ENCODE measurements at regions not wholly inside any gene's neighbourhood (a gene's known extent, or its start where the extent isn't known, plus 50 kb on each side); places are given as distances from the start of the nearest gene placed in this dataset.

DNA sequence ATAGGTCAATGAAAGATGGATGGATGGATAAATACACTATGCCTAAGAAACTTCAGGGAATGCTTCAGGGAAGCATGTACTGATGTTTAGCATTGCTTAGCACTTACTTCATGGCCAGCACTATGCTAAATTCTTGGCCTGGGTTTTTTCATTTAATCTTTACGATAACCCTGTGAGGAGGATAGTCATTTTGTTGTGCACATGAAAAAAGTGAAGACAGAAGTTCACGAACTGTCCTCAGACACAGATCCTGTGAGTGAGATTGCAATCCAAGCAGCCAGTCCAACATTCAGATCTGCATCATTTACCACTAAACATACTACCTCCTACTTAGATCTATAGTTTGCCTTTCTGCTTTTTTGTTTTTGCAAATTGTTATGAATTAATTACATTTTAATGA, 510.8 kb upstream of the AGTR1 start:
- SMC1A ChIA-PET (ENCODE audit: uncharacterized antibody, unreplicated experiment) = no interaction called here
- no peaks in the 10 kb centered on the region for H3K36me3 ChIP-seq (ENCODE audit: control insufficient read depth in 2 of 2, insufficient read depth in 2 of 2, low read length in 1 of 2)
- FAIRE-seq = no peak
- CTCF ChIA-PET = no interaction called here
- RAD21 ChIA-PET (ENCODE audit: unreplicated experiment) = no interaction called here
- no peaks in the 10 kb centered on the region for H3K79me2 ChIP-seq (ENCODE audit: control insufficient read depth, insufficient read depth, low read length)
- no TSS peak for BruUV-seq (replicated peaks)
- no peak overlapping the region for H3K9ac ChIP-seq (ENCODE audit: control insufficient read depth, insufficient read depth, low read length)
- H3K27me3 ChIP-seq (replicated peaks in 1 of 2; ENCODE audit: control insufficient read depth in 2 of 2, insufficient read depth in 2 of 2, low read length in 1 of 2) = no peaks in the 10 kb centered on the region
- POLR2A ChIA-PET = no interaction called here
- 0% methylated on average over 2 of the region's 2 CpGs for WGBS (ENCODE audit: insufficient coverage, insufficient replicate concordance, low lambda C conversion rate, missing lambda C conversion rate)
- no peak overlapping the region for H3K4me2 ChIP-seq (ENCODE audit: control insufficient read depth, insufficient read depth)
- intact Hi-C loops (cut with micrococcal nuclease; ENCODE audit: unreplicated experiment) = no loop called here
- ATAC-seq = no peak
- H2AFZ ChIP-seq (ENCODE audit: control insufficient read depth, low read depth, low read length) = no peak overlapping the region
- H3K9me3 ChIP-seq (replicated peaks; ENCODE audit: control insufficient read depth, insufficient read depth, low read length) = no peaks in the 10 kb centered on the region
- H4K20me1 ChIP-seq (ENCODE audit: control insufficient read depth, insufficient read depth) = no peaks in the 10 kb centered on the region
- no peak for DNase-seq (ENCODE audit: low read depth, low spot score)
- H3K4me1 ChIP-seq (ENCODE audit: control insufficient read depth, insufficient read depth, low read length) = no peaks in the 10 kb centered on the region
- in situ Hi-C loops (cut with MboI) = no loop called here
- no peak overlapping the region for H3K27ac ChIP-seq (ENCODE audit: control insufficient read depth, insufficient read depth)
- H3K4me3 ChIP-seq = no peak overlapping the region
- TF ChIP-seq POU2F2 (IDR thresholded peaks at IDR 0.05; ENCODE audit: borderline replicate concordance, low read depth, low read length) (no peak), FOXM1 (IDR thresholded peaks at IDR 0.05; ENCODE audit: low read depth, low read length) (no peak), SP1 (IDR thresholded peaks at IDR 0.05; ENCODE audit: low read depth, low read length) (no peak), CBX3 (IDR thresholded peaks at IDR 0.05; ENCODE audit: borderline replicate concordance, low read depth) (no peak), RCOR1 (conservative IDR thresholded peaks at IDR 0.05; ENCODE audit: low read depth, low read length) (no peak), CHD1 (IDR thresholded peaks at IDR 0.05; ENCODE audit: low read depth, low read length) (no peak), JUND (IDR thresholded peaks at IDR 0.05; ENCODE audit: low read depth, low read length) (no peak), NR2F1 (conservative IDR thresholded peaks at IDR 0.05) (no peak), EZH2 (IDR thresholded peaks at IDR 0.05; ENCODE audit: borderline replicate concordance, control insufficient read depth, low read depth, low read length) (no peak)
- TF ChIP-seq, protein P1, sequence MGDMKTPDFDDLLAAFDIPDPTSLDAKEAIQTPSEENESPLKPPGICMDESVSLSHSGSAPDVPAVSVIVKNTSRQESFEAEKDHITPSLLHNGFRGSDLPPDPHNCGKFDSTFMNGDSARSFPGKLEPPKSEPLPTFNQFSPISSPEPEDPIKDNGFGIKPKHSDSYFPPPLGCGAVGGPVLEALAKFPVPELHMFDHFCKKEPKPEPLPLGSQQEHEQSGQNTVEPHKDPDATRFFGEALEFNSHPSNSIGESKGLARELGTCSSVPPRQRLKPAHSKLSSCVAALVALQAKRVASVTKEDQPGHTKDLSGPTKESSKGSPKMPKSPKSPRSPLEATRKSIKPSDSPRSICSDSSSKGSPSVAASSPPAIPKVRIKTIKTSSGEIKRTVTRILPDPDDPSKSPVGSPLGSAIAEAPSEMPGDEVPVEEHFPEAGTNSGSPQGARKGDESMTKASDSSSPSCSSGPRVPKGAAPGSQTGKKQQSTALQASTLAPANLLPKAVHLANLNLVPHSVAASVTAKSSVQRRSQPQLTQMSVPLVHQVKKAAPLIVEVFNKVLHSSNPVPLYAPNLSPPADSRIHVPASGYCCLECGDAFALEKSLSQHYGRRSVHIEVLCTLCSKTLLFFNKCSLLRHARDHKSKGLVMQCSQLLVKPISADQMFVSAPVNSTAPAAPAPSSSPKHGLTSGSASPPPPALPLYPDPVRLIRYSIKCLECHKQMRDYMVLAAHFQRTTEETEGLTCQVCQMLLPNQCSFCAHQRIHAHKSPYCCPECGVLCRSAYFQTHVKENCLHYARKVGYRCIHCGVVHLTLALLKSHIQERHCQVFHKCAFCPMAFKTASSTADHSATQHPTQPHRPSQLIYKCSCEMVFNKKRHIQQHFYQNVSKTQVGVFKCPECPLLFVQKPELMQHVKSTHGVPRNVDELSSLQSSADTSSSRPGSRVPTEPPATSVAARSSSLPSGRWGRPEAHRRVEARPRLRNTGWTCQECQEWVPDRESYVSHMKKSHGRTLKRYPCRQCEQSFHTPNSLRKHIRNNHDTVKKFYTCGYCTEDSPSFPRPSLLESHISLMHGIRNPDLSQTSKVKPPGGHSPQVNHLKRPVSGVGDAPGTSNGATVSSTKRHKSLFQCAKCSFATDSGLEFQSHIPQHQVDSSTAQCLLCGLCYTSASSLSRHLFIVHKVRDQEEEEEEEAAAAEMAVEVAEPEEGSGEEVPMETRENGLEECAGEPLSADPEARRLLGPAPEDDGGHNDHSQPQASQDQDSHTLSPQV (IDR thresholded peaks at IDR 0.05) = no peak
- TF ChIP-seq, protein P2, sequence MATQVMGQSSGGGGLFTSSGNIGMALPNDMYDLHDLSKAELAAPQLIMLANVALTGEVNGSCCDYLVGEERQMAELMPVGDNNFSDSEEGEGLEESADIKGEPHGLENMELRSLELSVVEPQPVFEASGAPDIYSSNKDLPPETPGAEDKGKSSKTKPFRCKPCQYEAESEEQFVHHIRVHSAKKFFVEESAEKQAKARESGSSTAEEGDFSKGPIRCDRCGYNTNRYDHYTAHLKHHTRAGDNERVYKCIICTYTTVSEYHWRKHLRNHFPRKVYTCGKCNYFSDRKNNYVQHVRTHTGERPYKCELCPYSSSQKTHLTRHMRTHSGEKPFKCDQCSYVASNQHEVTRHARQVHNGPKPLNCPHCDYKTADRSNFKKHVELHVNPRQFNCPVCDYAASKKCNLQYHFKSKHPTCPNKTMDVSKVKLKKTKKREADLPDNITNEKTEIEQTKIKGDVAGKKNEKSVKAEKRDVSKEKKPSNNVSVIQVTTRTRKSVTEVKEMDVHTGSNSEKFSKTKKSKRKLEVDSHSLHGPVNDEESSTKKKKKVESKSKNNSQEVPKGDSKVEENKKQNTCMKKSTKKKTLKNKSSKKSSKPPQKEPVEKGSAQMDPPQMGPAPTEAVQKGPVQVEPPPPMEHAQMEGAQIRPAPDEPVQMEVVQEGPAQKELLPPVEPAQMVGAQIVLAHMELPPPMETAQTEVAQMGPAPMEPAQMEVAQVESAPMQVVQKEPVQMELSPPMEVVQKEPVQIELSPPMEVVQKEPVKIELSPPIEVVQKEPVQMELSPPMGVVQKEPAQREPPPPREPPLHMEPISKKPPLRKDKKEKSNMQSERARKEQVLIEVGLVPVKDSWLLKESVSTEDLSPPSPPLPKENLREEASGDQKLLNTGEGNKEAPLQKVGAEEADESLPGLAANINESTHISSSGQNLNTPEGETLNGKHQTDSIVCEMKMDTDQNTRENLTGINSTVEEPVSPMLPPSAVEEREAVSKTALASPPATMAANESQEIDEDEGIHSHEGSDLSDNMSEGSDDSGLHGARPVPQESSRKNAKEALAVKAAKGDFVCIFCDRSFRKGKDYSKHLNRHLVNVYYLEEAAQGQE (IDR thresholded peaks at IDR 0.05; ENCODE audit: low read depth, low read length) = no peak
- TF ChIP-seq, protein P3, sequence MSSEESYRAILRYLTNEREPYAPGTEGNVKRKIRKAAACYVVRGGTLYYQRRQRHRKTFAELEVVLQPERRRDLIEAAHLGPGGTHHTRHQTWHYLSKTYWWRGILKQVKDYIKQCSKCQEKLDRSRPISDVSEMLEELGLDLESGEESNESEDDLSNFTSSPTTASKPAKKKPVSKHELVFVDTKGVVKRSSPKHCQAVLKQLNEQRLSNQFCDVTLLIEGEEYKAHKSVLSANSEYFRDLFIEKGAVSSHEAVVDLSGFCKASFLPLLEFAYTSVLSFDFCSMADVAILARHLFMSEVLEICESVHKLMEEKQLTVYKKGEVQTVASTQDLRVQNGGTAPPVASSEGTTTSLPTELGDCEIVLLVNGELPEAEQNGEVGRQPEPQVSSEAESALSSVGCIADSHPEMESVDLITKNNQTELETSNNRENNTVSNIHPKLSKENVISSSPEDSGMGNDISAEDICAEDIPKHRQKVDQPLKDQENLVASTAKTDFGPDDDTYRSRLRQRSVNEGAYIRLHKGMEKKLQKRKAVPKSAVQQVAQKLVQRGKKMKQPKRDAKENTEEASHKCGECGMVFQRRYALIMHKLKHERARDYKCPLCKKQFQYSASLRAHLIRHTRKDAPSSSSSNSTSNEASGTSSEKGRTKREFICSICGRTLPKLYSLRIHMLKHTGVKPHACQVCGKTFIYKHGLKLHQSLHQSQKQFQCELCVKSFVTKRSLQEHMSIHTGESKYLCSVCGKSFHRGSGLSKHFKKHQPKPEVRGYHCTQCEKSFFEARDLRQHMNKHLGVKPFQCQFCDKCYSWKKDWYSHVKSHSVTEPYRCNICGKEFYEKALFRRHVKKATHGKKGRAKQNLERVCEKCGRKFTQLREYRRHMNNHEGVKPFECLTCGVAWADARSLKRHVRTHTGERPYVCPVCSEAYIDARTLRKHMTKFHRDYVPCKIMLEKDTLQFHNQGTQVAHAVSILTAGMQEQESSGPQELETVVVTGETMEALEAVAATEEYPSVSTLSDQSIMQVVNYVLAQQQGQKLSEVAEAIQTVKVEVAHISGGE (CRISPR knock-in tag; IDR thresholded peaks at IDR 0.05) = no peak
- TF ChIP-seq, protein P4, sequence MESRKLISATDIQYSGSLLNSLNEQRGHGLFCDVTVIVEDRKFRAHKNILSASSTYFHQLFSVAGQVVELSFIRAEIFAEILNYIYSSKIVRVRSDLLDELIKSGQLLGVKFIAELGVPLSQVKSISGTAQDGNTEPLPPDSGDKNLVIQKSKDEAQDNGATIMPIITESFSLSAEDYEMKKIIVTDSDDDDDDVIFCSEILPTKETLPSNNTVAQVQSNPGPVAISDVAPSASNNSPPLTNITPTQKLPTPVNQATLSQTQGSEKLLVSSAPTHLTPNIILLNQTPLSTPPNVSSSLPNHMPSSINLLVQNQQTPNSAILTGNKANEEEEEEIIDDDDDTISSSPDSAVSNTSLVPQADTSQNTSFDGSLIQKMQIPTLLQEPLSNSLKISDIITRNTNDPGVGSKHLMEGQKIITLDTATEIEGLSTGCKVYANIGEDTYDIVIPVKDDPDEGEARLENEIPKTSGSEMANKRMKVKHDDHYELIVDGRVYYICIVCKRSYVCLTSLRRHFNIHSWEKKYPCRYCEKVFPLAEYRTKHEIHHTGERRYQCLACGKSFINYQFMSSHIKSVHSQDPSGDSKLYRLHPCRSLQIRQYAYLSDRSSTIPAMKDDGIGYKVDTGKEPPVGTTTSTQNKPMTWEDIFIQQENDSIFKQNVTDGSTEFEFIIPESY (IDR thresholded peaks at IDR 0.05) = no peak
